ENCODE measurements at regions not wholly inside any gene's neighbourhood (a gene's known extent, or its start where the extent isn't known, plus 50 kb on each side); places are given as distances from the start of the nearest gene placed in this dataset.

GRCh38 chr7:41316410-41316809, 386.5 kb downstream of the INHBA start:
- no peak overlapping the region for H3K4me3 ChIP-seq (ENCODE audit: control insufficient read depth, low read depth, low read length)
- no peak for DNase-seq (ENCODE audit: low read depth)
- no peak for TF ChIP-seq CTCF (conservative IDR thresholded peaks at IDR 0.05; ENCODE audit: control insufficient read depth, insufficient read depth, low read depth, low read length)

GRCh38 chr7:41315764-41316163, 387.1 kb downstream of the INHBA start:
- peak; percentile 24 for TF ChIP-seq CTCF (conservative IDR thresholded peaks at IDR 0.05; ENCODE audit: control insufficient read depth, insufficient read depth, low read depth, low read length)
- no peak for DNase-seq (ENCODE audit: low read depth)
- no peak overlapping the region for H3K4me3 ChIP-seq (ENCODE audit: control insufficient read depth, low read depth, low read length)

- peak; percentile 49 for DNase-seq (ENCODE audit: low read depth)
- no peak for TF ChIP-seq CTCF (conservative IDR thresholded peaks at IDR 0.05; ENCODE audit: control insufficient read depth, insufficient read depth, low read depth, low read length)
Observed at GRCh38 chr7:41313171-41313570, 389.7 kb downstream of the INHBA start.

GRCh38 chr7:41312235-41312634, 390.7 kb downstream of the INHBA start:
- no peak for DNase-seq (ENCODE audit: low read depth)

More at GRCh38 chr7:41313171-41313570, 389.7 kb downstream of the INHBA start:
- H3K4me3 ChIP-seq (ENCODE audit: control insufficient read depth, low read depth, low read length): no peak overlapping the region

GRCh38 chr7:41311301-41311700, 391.6 kb downstream of the INHBA start:
- no peak for TF ChIP-seq CTCF (conservative IDR thresholded peaks at IDR 0.05; ENCODE audit: control insufficient read depth, insufficient read depth, low read depth, low read length)
- H3K4me3 ChIP-seq (ENCODE audit: control insufficient read depth, low read depth, low read length): no peak overlapping the region
- no peak for DNase-seq (ENCODE audit: low read depth)

More at GRCh38 chr7:41312235-41312634, 390.7 kb downstream of the INHBA start:
- TF ChIP-seq CTCF (conservative IDR thresholded peaks at IDR 0.05; ENCODE audit: control insufficient read depth, insufficient read depth, low read depth, low read length): no peak
- H3K4me3 ChIP-seq (ENCODE audit: control insufficient read depth, low read depth, low read length): no peak overlapping the region

- TF ChIP-seq CTCF (conservative IDR thresholded peaks at IDR 0.05; ENCODE audit: control insufficient read depth, insufficient read depth, low read depth, low read length): no peak
- H3K4me3 ChIP-seq (ENCODE audit: control insufficient read depth, low read depth, low read length): no peak overlapping the region
- DNase-seq (ENCODE audit: low read depth): no peak
Observed at GRCh38 chr7:41306486-41306885, 396.4 kb downstream of the INHBA start.

GRCh38 chr7:41305001-41305400, 397.9 kb downstream of the INHBA start:
- DNase-seq (ENCODE audit: low read depth): no peak
- no peak for TF ChIP-seq CTCF (conservative IDR thresholded peaks at IDR 0.05; ENCODE audit: control insufficient read depth, insufficient read depth, low read depth, low read length)
- H3K4me3 ChIP-seq (ENCODE audit: control insufficient read depth, low read depth, low read length): no peak overlapping the region

All from fibroblast of mammary gland (primary cell).